Caco-2 (cell line): ENCODE measurements at regions not wholly inside any gene's neighbourhood (a gene's known extent, or its start where the extent isn't known, plus 50 kb on each side); places are given as distances from the start of the nearest gene placed in this dataset.

ENCODE experiments used
- BruUV-seq: library from RNA; stranded (reverse); fragments of 400-500 nt; replicated peaks from 2 replicates; lab custom pipeline; 2021; lab: Mats Ljungman, UMichigan
- CTCF ChIA-PET: fragments of 300-600 bp; sonication (Branson Sonifier 250); formaldehyde crosslinking; loops from one replicate; lab custom pipeline; 2022; ENCODE audit warnings: antibody characterized with exemption; lab: Charles Lee
- POLR2A ChIA-PET: fragments of 300-600 bp; sonication (Branson Sonifier 250); formaldehyde crosslinking; loops from one replicate; lab custom pipeline; 2022; ENCODE audit warnings: antibody characterized with exemption; lab: Charles Lee
- DNase-seq, 2 experiments: peaks; one replicate each; pipeline versions ENCODE4 v3.0.0 to v3.0.0-alpha.2; 2020 to 2022
- H3K27me3 ChIP-seq: replicated peaks from 2 replicates; pipeline ENCODE4 v1.6.0; 2011; ENCODE audit warnings: low read length; ENCODE audit not compliant: control insufficient read depth, insufficient read depth
- H3K36me3 ChIP-seq: 2 replicates; pipeline ENCODE4 v1.5.1; 2011; ENCODE audit warnings: low read length; ENCODE audit not compliant: control insufficient read depth, insufficient read depth
- H3K4me1 ChIP-seq: fragments of 250-450 bp; sonication (Bioruptor Pico); 2 replicates; pipeline ENCODE4 v1.5.1; 2020; ENCODE audit warnings: mild to moderate bottlenecking
- H3K4me3 ChIP-seq: 2 replicates; pipeline ENCODE4 v1.5.1; 2011; ENCODE audit warnings: low read depth, mild to moderate bottlenecking, control low read depth, low read length
- H3K9me3 ChIP-seq: fragments of 250-450 bp; sonication (Bioruptor Pico); 2 replicates; pipeline ENCODE4 v1.5.1; 2020; ENCODE audit warnings: mild to moderate bottlenecking, moderate library complexity
- H3K27ac Mint-ChIP-seq: one replicate; pipeline ENCODE4 v1.8.0; 2022; ENCODE audit warnings: mixed read lengths; ENCODE audit not compliant: unreplicated experiment
- H3K27me3 Mint-ChIP-seq: one replicate; pipeline ENCODE4 v1.8.0; 2022; ENCODE audit warnings: mixed read lengths; ENCODE audit not compliant: insufficient read depth, unreplicated experiment
- H3K36me3 Mint-ChIP-seq: one replicate; pipeline ENCODE4 v1.8.0; 2022; ENCODE audit warnings: mild to moderate bottlenecking, mixed read lengths; ENCODE audit not compliant: insufficient read depth, unreplicated experiment
- H3K4me1 Mint-ChIP-seq: one replicate; pipeline ENCODE4 v1.8.0; 2022; ENCODE audit warnings: low read depth, mixed read lengths; ENCODE audit not compliant: unreplicated experiment
- H3K4me3 Mint-ChIP-seq: one replicate; pipeline ENCODE4 v1.8.0; 2022; ENCODE audit warnings: mild to moderate bottlenecking, moderate library complexity, mixed read lengths; ENCODE audit not compliant: unreplicated experiment
- H3K9me3 Mint-ChIP-seq: one replicate; pipeline ENCODE4 v1.8.0; 2022; ENCODE audit warnings: mixed read lengths; ENCODE audit not compliant: unreplicated experiment
- CTCF ChIP-seq, 2 experiments: fragments of 200-600 bp in 1 of 2; IDR thresholded peaks; 1 replicate in 1 of 2; 2 replicates in 1 of 2; pipeline versions ENCODE4 v1.5.1 to v1.8.0; 2011 to 2022; ENCODE audit warnings: antibody characterized with exemption in 1 of 2, control low read depth in 1 of 2, inconsistent platforms in 1 of 2, low read depth in 1 of 2, low read length in 1 of 2, mild to moderate bottlenecking in 1 of 2, moderate library complexity in 1 of 2; ENCODE audit not compliant: insufficient read depth in 1 of 2, severe bottlenecking in 1 of 2, unreplicated experiment in 1 of 2
- intact Hi-C: fragments of 100-400 bp; cut with micrococcal nuclease; formaldehyde crosslinking; loops from one replicate; pipeline ENCODE4 v1.10.0; 2022; ENCODE audit not compliant: unreplicated experiment

DNA sequence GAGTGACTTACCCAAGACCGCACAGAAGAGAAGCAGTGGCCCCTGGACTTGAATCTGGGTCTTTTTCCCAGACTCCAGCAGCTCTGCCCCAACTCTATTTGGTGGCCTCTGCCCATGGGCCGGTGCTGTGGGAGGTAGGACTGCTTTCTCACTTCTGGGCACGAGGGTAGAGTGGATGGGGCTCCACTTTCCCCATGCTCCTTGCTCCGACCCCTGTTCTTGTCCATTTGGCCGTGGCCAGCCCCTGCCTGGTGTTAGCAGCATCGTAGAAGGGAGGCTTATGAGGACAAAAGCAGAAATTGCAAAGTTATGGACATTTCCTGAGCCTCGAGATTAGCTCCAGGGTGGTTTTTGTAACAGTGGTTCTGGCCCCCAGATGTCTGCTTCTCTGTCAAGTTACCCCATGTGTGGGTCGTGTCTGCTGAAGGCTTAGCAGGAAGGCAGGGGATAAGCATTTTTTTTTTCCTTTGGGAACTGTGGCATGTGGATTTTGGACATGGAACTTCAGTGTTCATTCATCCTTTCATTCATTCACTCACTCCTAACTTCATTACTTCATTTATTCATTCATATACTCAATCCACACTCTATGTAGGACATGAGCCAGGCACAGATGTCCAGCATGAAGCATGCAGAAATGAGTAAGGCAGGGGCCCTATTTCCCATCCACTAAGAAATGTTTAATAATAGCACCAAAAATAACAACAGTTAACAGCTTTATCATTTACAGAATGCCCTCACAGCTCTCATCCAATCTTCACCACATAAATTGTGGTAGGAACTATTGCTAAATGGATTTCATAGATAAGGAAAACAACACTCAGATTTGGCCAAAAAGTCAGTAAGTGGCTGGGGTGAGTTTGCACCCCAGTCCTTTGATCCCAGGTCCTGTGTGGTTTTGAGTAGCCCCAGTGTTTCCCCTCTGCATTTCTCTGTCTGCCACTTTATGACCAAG, 180.5 kb downstream of the OPA1 start:
- H3K36me3 Mint-ChIP-seq: no peaks in the 10 kb centered on the region
- no peak overlapping the region for H3K4me3 Mint-ChIP-seq
- Histone ChIP-seq H3K4me1 (peaks cover 35% of the 10 kb centered on the region), H3K27me3 (no peaks in the 10 kb centered on the region), H3K4me3 (no peak overlapping the region), H3K9me3 (no peaks in the 10 kb centered on the region), H3K36me3 (no peaks in the 10 kb centered on the region)
- no peak overlapping the region for H3K27ac Mint-ChIP-seq
- no TSS peak for BruUV-seq
- POLR2A ChIA-PET: no interaction called here
- peaks cover 12% of the 10 kb centered on the region for H3K9me3 Mint-ChIP-seq
- no peak for TF ChIP-seq CTCF (IDR thresholded peaks at IDR 0.05; ENCODE audit: insufficient read depth in 1 of 2, low read depth in 1 of 2, low read length in 1 of 2, severe bottlenecking in 1 of 2, unreplicated experiment in 1 of 2)
- H3K27me3 Mint-ChIP-seq: no peaks in the 10 kb centered on the region
- CTCF ChIA-PET: no interaction called here
- H3K4me1 Mint-ChIP-seq: peaks cover 21% of the 10 kb centered on the region
- DNase-seq: no peak
- intact Hi-C loops: loop anchor here (2.0 kb wide), 1 partner anchor 109 kb away; no protein-coding TSS in a partner anchor

DNA sequence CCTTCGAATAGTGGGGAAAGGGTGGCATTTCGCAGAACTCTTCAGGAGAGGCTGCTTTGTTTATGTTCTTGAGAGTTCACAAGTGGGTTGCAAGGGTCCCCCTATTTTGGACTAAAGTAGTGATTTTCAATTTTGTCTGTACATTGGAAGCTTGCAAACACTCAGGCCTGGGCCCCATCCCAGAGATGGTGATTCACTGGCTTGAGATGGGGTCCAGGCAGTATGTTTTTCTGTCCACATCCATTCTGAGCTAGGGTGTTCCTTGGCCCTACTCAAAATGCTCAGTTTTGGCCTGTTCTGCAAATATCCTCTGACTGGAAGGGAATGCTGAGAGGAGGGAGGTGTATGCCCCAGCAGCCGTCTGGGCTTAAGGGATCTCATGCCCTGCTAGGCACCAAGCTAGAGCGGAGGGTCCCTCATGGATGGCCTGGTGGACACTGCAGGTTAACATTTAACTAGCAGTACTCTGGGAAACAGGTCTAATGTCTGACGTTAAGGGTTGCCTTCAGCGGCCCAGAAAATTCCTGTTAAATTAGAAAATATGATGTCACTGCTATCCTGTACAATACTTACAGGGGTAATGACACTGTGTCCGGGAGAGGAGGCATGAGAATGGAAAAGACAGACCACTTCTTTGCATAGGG, 181.4 kb downstream of the OPA1 start:
- peaks cover 12% of the 10 kb centered on the region for H3K9me3 Mint-ChIP-seq
- Histone ChIP-seq H3K27me3 (no peaks in the 10 kb centered on the region), H3K4me1 (peaks cover 44% of the 10 kb centered on the region), H3K36me3 (no peaks in the 10 kb centered on the region), H3K4me3 (no peak overlapping the region), H3K9me3 (no peaks in the 10 kb centered on the region)
- no peak for DNase-seq
- no TSS peak for BruUV-seq
- H3K36me3 Mint-ChIP-seq: no peaks in the 10 kb centered on the region
- no peak for TF ChIP-seq CTCF (IDR thresholded peaks at IDR 0.05; ENCODE audit: insufficient read depth in 1 of 2, low read depth in 1 of 2, low read length in 1 of 2, severe bottlenecking in 1 of 2, unreplicated experiment in 1 of 2)
- no peak overlapping the region for H3K4me3 Mint-ChIP-seq
- no peak overlapping the region for H3K27ac Mint-ChIP-seq
- H3K4me1 Mint-ChIP-seq: peaks cover 28% of the 10 kb centered on the region
- CTCF ChIA-PET: no interaction called here
- no peaks in the 10 kb centered on the region for H3K27me3 Mint-ChIP-seq
- POLR2A ChIA-PET: no interaction called here
- intact Hi-C loops: loop anchor here (2.0 kb wide), 1 partner anchor 110 kb away; no protein-coding TSS in a partner anchor

- peaks cover 33% of the 10 kb centered on the region for H3K4me1 Mint-ChIP-seq
- H3K9me3 Mint-ChIP-seq: peaks cover 12% of the 10 kb centered on the region
- H3K27ac Mint-ChIP-seq: no peak overlapping the region
- no peaks in the 10 kb centered on the region for H3K9me3 ChIP-seq
- POLR2A ChIA-PET: no interaction called here
- H3K4me3 ChIP-seq: no peak overlapping the region
- BruUV-seq: no TSS peak
- H3K4me1 ChIP-seq: peaks cover 44% of the 10 kb centered on the region
- H3K36me3 ChIP-seq: no peaks in the 10 kb centered on the region
- intact Hi-C loops: loop anchor here (2.0 kb wide), 1 partner anchor 110 kb away; no protein-coding TSS in a partner anchor
- H3K27me3 Mint-ChIP-seq: no peaks in the 10 kb centered on the region
- CTCF ChIA-PET: no interaction called here
- no peak overlapping the region for H3K4me3 Mint-ChIP-seq
- no peak for DNase-seq
- no peak for TF ChIP-seq CTCF (IDR thresholded peaks at IDR 0.05; ENCODE audit: insufficient read depth in 1 of 2, low read depth in 1 of 2, low read length in 1 of 2, severe bottlenecking in 1 of 2, unreplicated experiment in 1 of 2)
- H3K27me3 ChIP-seq: no peaks in the 10 kb centered on the region
- no peaks in the 10 kb centered on the region for H3K36me3 Mint-ChIP-seq
These were observed 181.9 kb downstream of the OPA1 start for GRCh38 chr3:193774916-193775285.
